Chondrocyte (in vitro differentiated cells): ENCODE measurements at regions not wholly inside any gene's neighbourhood (a gene's known extent, or its start where the extent isn't known, plus 50 kb on each side); places are given as distances from the start of the nearest gene placed in this dataset.

Experiments used
- DNase-seq: peaks from one replicate; pipeline ENCODE4 v3.0.0; 2021; ENCODE audit warnings: mixed read lengths, low spot score
- H3K27ac Mint-ChIP-seq: one replicate; pipeline ENCODE4 v1.8.0; 2021; ENCODE audit warnings: mild to moderate bottlenecking, moderate library complexity, mixed read lengths; ENCODE audit not compliant: unreplicated experiment
- H3K27me3 Mint-ChIP-seq: 2 replicates; pipeline ENCODE4 v1.8.0; 2021; ENCODE audit warnings: low read depth, mixed read lengths
- H3K36me3 Mint-ChIP-seq: 2 replicates; pipeline ENCODE4 v1.8.0; 2021; ENCODE audit warnings: low read depth, mixed read lengths
- H3K4me1 Mint-ChIP-seq: 2 replicates; pipeline ENCODE4 v1.8.0; 2021; ENCODE audit warnings: low read depth, mild to moderate bottlenecking, mixed read lengths
- H3K4me3 Mint-ChIP-seq: one replicate; pipeline ENCODE4 v1.8.0; 2021; ENCODE audit warnings: mild to moderate bottlenecking, moderate library complexity, mixed read lengths; ENCODE audit not compliant: unreplicated experiment
- H3K9me3 Mint-ChIP-seq: 2 replicates; pipeline ENCODE4 v1.8.0; 2021; ENCODE audit warnings: low read depth, mixed read lengths
- TF ChIP-seq, protein P1 (sequence below): fragments of 200-600 bp; sonication (generic); IDR thresholded peaks from 2 replicates; pipeline ENCODE4 v1.5.0; 2021; ENCODE audit warnings: antibody characterized with exemption, mild to moderate bottlenecking, moderate library complexity

- DNase-seq: no peak
- Mint-ChIP-seq H3K9me3 (peaks cover 4% of the 10 kb centered on the region), H3K4me3 (no peak overlapping the region), H3K4me1 (peaks cover 6% of the 10 kb centered on the region), H3K36me3 (no peaks in the 10 kb centered on the region), H3K27ac (no peak overlapping the region), H3K27me3 (no peaks in the 10 kb centered on the region)
- TF ChIP-seq, protein P1, sequence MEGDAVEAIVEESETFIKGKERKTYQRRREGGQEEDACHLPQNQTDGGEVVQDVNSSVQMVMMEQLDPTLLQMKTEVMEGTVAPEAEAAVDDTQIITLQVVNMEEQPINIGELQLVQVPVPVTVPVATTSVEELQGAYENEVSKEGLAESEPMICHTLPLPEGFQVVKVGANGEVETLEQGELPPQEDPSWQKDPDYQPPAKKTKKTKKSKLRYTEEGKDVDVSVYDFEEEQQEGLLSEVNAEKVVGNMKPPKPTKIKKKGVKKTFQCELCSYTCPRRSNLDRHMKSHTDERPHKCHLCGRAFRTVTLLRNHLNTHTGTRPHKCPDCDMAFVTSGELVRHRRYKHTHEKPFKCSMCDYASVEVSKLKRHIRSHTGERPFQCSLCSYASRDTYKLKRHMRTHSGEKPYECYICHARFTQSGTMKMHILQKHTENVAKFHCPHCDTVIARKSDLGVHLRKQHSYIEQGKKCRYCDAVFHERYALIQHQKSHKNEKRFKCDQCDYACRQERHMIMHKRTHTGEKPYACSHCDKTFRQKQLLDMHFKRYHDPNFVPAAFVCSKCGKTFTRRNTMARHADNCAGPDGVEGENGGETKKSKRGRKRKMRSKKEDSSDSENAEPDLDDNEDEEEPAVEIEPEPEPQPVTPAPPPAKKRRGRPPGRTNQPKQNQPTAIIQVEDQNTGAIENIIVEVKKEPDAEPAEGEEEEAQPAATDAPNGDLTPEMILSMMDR: no peak
These were observed 703.4 kb downstream of the EPHA7 start for GRCh38 chr6:92715991-92716390.

DNA sequence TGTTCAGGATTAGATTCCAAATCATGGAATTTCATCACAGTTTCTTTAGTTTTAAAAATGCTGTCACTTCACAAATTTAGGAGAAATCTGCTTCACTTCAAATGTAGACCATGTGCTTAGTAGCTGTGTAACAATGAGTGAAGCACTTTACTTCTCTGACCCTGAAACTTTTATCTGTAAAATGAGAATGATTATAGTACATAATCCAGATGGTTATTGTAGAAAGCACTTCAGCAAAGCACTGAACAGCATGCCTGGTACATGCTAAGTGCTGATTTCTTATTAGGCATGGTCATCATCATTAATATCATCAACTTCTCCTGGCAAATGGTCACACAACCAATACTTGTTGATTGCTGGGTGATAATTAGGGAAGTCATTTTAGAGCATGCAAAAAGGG, 705.0 kb downstream of the EPHA7 start:
- Mint-ChIP-seq H3K4me3 (no peak overlapping the region), H3K27me3 (no peaks in the 10 kb centered on the region), H3K4me1 (peaks cover 6% of the 10 kb centered on the region), H3K36me3 (no peaks in the 10 kb centered on the region), H3K9me3 (no peaks in the 10 kb centered on the region), H3K27ac (no peak overlapping the region)
- TF ChIP-seq, protein P1: no peak
- no peak for DNase-seq

DNA sequence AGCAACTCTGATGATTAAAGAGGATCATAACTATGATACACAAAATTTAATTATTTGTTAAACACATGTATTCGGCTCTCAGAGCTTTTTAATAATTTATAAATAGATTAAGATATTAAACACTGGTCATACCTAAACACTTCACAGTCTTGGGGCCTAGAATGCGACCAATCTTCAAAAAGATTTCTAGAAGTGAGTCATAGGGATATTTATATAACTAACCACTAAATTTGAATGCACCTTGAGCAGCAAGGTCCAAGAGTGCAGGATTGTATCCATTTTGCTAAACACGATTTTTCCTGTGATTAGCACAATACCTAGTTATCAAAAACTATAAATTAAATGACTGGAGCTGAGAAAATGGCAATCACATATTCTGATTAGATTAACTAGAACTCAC, 709.3 kb downstream of the EPHA7 start:
- TF ChIP-seq, protein P1: no peak
- Mint-ChIP-seq H3K36me3 (no peaks in the 10 kb centered on the region), H3K9me3 (no peaks in the 10 kb centered on the region), H3K27ac (no peak overlapping the region), H3K4me1 (peaks cover 11% of the 10 kb centered on the region), H3K4me3 (no peak overlapping the region), H3K27me3 (no peaks in the 10 kb centered on the region)
- no peak for DNase-seq

DNA sequence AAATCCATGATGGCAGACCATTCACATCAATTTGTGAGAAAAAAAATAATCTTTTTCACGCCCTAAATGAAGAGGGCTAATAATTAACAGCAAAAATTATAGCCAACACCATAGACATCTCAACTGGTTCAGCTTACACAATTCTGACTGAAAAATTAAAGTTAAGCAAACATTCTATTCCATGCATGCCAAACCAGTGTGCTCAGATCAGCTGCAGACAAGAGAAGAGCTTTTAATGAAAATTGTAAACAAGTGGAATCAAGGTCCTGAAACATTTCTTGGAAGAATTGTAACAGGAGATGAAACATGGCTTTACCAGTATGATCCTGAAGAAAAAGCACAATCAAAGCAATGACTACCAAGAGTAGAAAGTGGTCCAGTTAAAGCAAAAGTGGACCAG, 710.4 kb downstream of the EPHA7 start:
- H3K27me3 Mint-ChIP-seq: no peaks in the 10 kb centered on the region
- H3K4me1 Mint-ChIP-seq: peaks cover 11% of the 10 kb centered on the region
- H3K4me3 Mint-ChIP-seq: no peak overlapping the region
- no peak overlapping the region for H3K27ac Mint-ChIP-seq
- no peaks in the 10 kb centered on the region for H3K9me3 Mint-ChIP-seq
- no peak for DNase-seq
- H3K36me3 Mint-ChIP-seq: no peaks in the 10 kb centered on the region
- TF ChIP-seq, protein P1: no peak

GRCh38 chr6:92708270-92708669, 711.1 kb downstream of the EPHA7 start:
- no peaks in the 10 kb centered on the region for H3K27me3 Mint-ChIP-seq
- H3K4me1 Mint-ChIP-seq: peaks cover 11% of the 10 kb centered on the region
- DNase-seq: no peak
- no peak overlapping the region for H3K27ac Mint-ChIP-seq
- TF ChIP-seq, protein P1: no peak
- no peaks in the 10 kb centered on the region for H3K9me3 Mint-ChIP-seq
- no peaks in the 10 kb centered on the region for H3K36me3 Mint-ChIP-seq
- H3K4me3 Mint-ChIP-seq: no peak overlapping the region
